ENCODE measurements at regions not wholly inside any gene's neighbourhood (a gene's known extent, or its start where the extent isn't known, plus 50 kb on each side); places are given as distances from the start of the nearest gene placed in this dataset.

GRCh38 chr15:94924057-94924456 is 692.7 kb downstream of the MCTP2 start:
- DNase-seq: no peak

GRCh38 chr15:94924971-94925598 is 693.7 kb downstream of the MCTP2 start:
- DNase-seq: no peak

GRCh38 chr15:94925680-94926079 is 694.3 kb downstream of the MCTP2 start:
- no peak for DNase-seq

- no peak for DNase-seq
Measured at GRCh38 chr15:94927003-94927402, 695.6 kb downstream of the MCTP2 start.

GRCh38 chr15:94929282-94929681 is 697.9 kb downstream of the MCTP2 start:
- DNase-seq: no peak

- no peak for DNase-seq
Measured at GRCh38 chr15:94930441-94930840, 699.1 kb downstream of the MCTP2 start.

- no peak for DNase-seq
Measured at GRCh38 chr15:94930960-94931359, 699.6 kb downstream of the MCTP2 start.

GRCh38 chr15:94934440-94934839 is 703.1 kb downstream of the MCTP2 start:
- no peak for DNase-seq

GRCh38 chr15:94937242-94937641 is 705.9 kb downstream of the MCTP2 start:
- DNase-seq: no peak

GRCh38 chr15:94943888-94944287 is 712.5 kb downstream of the MCTP2 start:
- no peak for DNase-seq

GRCh38 chr15:94951538-94951937 is 720.2 kb downstream of the MCTP2 start:
- no peak for DNase-seq

GRCh38 chr15:94963953-94964352 is 732.6 kb downstream of the MCTP2 start:
- no peak for DNase-seq

- DNase-seq: no peak
Measured at GRCh38 chr15:94965593-94965992, 734.2 kb downstream of the MCTP2 start.

GRCh38 chr15:94968133-94968532 is 736.8 kb downstream of the MCTP2 start:
- DNase-seq: no peak

GRCh38 chr15:94970096-94970495 is 738.7 kb downstream of the MCTP2 start:
- DNase-seq: no peak

- no peak for DNase-seq
Measured at GRCh38 chr15:94970802-94971201, 739.4 kb downstream of the MCTP2 start.

- no peak for DNase-seq
Measured at GRCh38 chr15:94972314-94972713, 741.0 kb downstream of the MCTP2 start.

- no peak for DNase-seq
Measured at GRCh38 chr15:94987085-94987484, 755.7 kb downstream of the MCTP2 start.

- no peak for DNase-seq
Measured at GRCh38 chr15:94991718-94992117, 760.4 kb downstream of the MCTP2 start.

GRCh38 chr15:95009635-95010034 is 778.3 kb downstream of the MCTP2 start:
- no peak for DNase-seq

GRCh38 chr15:95013381-95013780 is 782.0 kb downstream of the MCTP2 start:
- no peak for DNase-seq

GRCh38 chr15:95016511-95017229 is 785.3 kb downstream of the MCTP2 start:
- DNase-seq: no peak

GRCh38 chr15:95017666-95018328 is 786.4 kb downstream of the MCTP2 start:
- DNase-seq: no peak

- DNase-seq: no peak
Measured at GRCh38 chr15:95018888-95019545, 787.7 kb downstream of the MCTP2 start.
